Hepatocyte (in vitro differentiated cells): ENCODE measurements at regions not wholly inside any gene's neighbourhood (a gene's known extent, or its start where the extent isn't known, plus 50 kb on each side); places are given as distances from the start of the nearest gene placed in this dataset.

Source experiments
- DNase-seq: peaks from one replicate; pipeline ENCODE4 v3.0.0-alpha.2; 2016; ENCODE audit warnings: low spot score
- H2AFZ ChIP-seq: fragments of 200-600 bp; sonication (generic); 2 replicates; pipeline ENCODE4 v1.6.0; 2016; ENCODE audit warnings: antibody characterized with exemption, mild to moderate bottlenecking
- H3K27ac ChIP-seq: fragments of 200-600 bp; sonication (generic); 2 replicates; pipeline ENCODE4 v1.5.1; 2016; ENCODE audit warnings: mild to moderate bottlenecking
- H3K27me3 ChIP-seq: fragments of 200-600 bp; sonication (generic); 2 replicates; pipeline ENCODE4 v1.6.1; 2016
- H3K36me3 ChIP-seq: fragments of 200-600 bp; sonication (generic); replicated peaks from 2 replicates; pipeline ENCODE4 v1.5.1; 2016; ENCODE audit warnings: low read depth; ENCODE audit not compliant: insufficient read depth
- H3K4me1 ChIP-seq: fragments of 200-600 bp; sonication (generic); 2 replicates; pipeline ENCODE4 v1.5.1; 2016; ENCODE audit warnings: mild to moderate bottlenecking, moderate library complexity; ENCODE audit not compliant: insufficient read depth
- H3K4me2 ChIP-seq: fragments of 200-600 bp; sonication (generic); 2 replicates; pipeline ENCODE4 v1.6.0; 2016
- H3K4me3 ChIP-seq: fragments of 200-600 bp; sonication (generic); 2 replicates; pipeline ENCODE4 v1.5.1; 2016; ENCODE audit warnings: mild to moderate bottlenecking
- H3K79me2 ChIP-seq: fragments of 200-600 bp; sonication (generic); 2 replicates; pipeline ENCODE4 v1.6.0; 2017; ENCODE audit warnings: mild to moderate bottlenecking
- H3K9me2 ChIP-seq: fragments of 200-600 bp; sonication (generic); replicated peaks from 2 replicates; pipeline ENCODE4 v1.6.0; 2017; ENCODE audit warnings: mild to moderate bottlenecking; ENCODE audit not compliant: insufficient read depth
- H3K9me3 ChIP-seq: fragments of 200-600 bp; sonication (generic); 2 replicates; pipeline ENCODE4 v1.5.1; 2016; ENCODE audit warnings: low read depth, mild to moderate bottlenecking
- H4K20me1 ChIP-seq: fragments of 200-600 bp; sonication (generic); 2 replicates; pipeline ENCODE4 v1.6.0; 2016; ENCODE audit warnings: mild to moderate bottlenecking; ENCODE audit not compliant: insufficient read depth, poor library complexity, severe bottlenecking
- CTCF ChIP-seq: fragments of 200-600 bp; sonication (generic); IDR thresholded peaks from 2 replicates; pipeline ENCODE4 v1.5.1; 2016; ENCODE audit warnings: antibody characterized with exemption, mild to moderate bottlenecking; ENCODE audit not compliant: poor library complexity
- EZH2 ChIP-seq: fragments of 200-600 bp; sonication (generic); IDR thresholded peaks from 2 replicates; pipeline ENCODE4 v1.6.1; 2016; ENCODE audit warnings: antibody characterized with exemption, mild to moderate bottlenecking, borderline replicate concordance
- EZH2phosphoT487 ChIP-seq: fragments of 200-600 bp; sonication (generic); IDR thresholded peaks from one replicate; pipeline ENCODE4 v1.6.1; 2018; ENCODE audit warnings: antibody characterized with exemption, mild to moderate bottlenecking, low read depth, moderate library complexity; ENCODE audit not compliant: unreplicated experiment, severe bottlenecking
- WGBS: methylation state at CpG from one replicate; pipeline ENCODE4 v1.1.6; 2016; ENCODE audit warnings: low lambda C conversion rate; ENCODE audit errors: missing lambda C conversion rate; 5-methylcytosine and 5-hydroxymethylcytosine counted together

GRCh38 chr2:34320056-34320455 is 721.0 kb upstream of the FAM98A start:
- Histone ChIP-seq H3K4me1 (no peaks in the 10 kb centered on the region), H3K79me2 (no peaks in the 10 kb centered on the region), H3K9me2 (no peaks in the 10 kb centered on the region), H4K20me1 (no peaks in the 10 kb centered on the region), H3K4me2 (no peak overlapping the region), H3K9me3 (no peaks in the 10 kb centered on the region), H3K4me3 (no peak overlapping the region), H3K27me3 (no peaks in the 10 kb centered on the region), H2AFZ (no peak overlapping the region), H3K27ac (no peak overlapping the region), H3K36me3 (no peaks in the 10 kb centered on the region)
- WGBS, result 85% methylated on average over 2 of the region's 2 CpGs
- DNase-seq, result no peak
- TF ChIP-seq EZH2phosphoT487 (no peak), EZH2 (no peak), CTCF (no peak)

GRCh38 chr2:34317797-34318196 is 718.7 kb upstream of the FAM98A start:
- no peak for DNase-seq
- H3K4me3 ChIP-seq, result no peak overlapping the region

GRCh38 chr2:34316788-34317187 is 717.7 kb upstream of the FAM98A start:
- WGBS, result 94% methylated on average over 1 of the region's 1 CpG
- H3K4me1 ChIP-seq, result no peaks in the 10 kb centered on the region
- no peaks in the 10 kb centered on the region for H3K79me2 ChIP-seq
- no peak overlapping the region for H3K4me2 ChIP-seq
- no peaks in the 10 kb centered on the region for H3K9me2 ChIP-seq
- no peak overlapping the region for H3K27ac ChIP-seq
- no peak overlapping the region for H3K4me3 ChIP-seq
- H3K36me3 ChIP-seq, result no peaks in the 10 kb centered on the region
- H4K20me1 ChIP-seq, result no peaks in the 10 kb centered on the region
- TF ChIP-seq EZH2 (no peak), CTCF (no peak), EZH2phosphoT487 (no peak)
- no peak overlapping the region for H2AFZ ChIP-seq
- no peaks in the 10 kb centered on the region for H3K27me3 ChIP-seq
- H3K9me3 ChIP-seq, result no peaks in the 10 kb centered on the region
- DNase-seq, result no peak

More at GRCh38 chr2:34317797-34318196, 718.7 kb upstream of the FAM98A start:
- Histone ChIP-seq H3K79me2 (no peaks in the 10 kb centered on the region), H3K4me1 (no peaks in the 10 kb centered on the region), H3K9me3 (no peaks in the 10 kb centered on the region), H3K4me2 (no peak overlapping the region), H3K9me2 (no peaks in the 10 kb centered on the region), H2AFZ (no peak overlapping the region), H3K27me3 (no peaks in the 10 kb centered on the region), H4K20me1 (no peaks in the 10 kb centered on the region), H3K36me3 (no peaks in the 10 kb centered on the region), H3K27ac (no peak overlapping the region)
- 70% methylated on average over 3 of the region's 3 CpGs for WGBS
- TF ChIP-seq EZH2 (no peak), CTCF (no peak), EZH2phosphoT487 (no peak)

GRCh38 chr2:34311816-34312215 is 712.7 kb upstream of the FAM98A start:
- TF ChIP-seq CTCF, result no peak
- TF ChIP-seq EZH2, result no peak
- TF ChIP-seq EZH2phosphoT487, result no peak
- no peaks in the 10 kb centered on the region for H4K20me1 ChIP-seq
- no peaks in the 10 kb centered on the region for H3K9me3 ChIP-seq
- H3K36me3 ChIP-seq, result no peaks in the 10 kb centered on the region
- H3K4me1 ChIP-seq, result no peaks in the 10 kb centered on the region
- H3K79me2 ChIP-seq, result no peaks in the 10 kb centered on the region
- H3K9me2 ChIP-seq, result no peaks in the 10 kb centered on the region
- no peak for DNase-seq
- H2AFZ ChIP-seq, result no peak overlapping the region
- 100% methylated on average over 1 of the region's 1 CpG for WGBS
- H3K4me3 ChIP-seq, result no peak overlapping the region
- no peak overlapping the region for H3K27ac ChIP-seq
- H3K4me2 ChIP-seq, result no peak overlapping the region
- no peaks in the 10 kb centered on the region for H3K27me3 ChIP-seq
